HG02678 (cell line): ENCODE measurements at regions not wholly inside any gene's neighbourhood (a gene's known extent, or its start where the extent isn't known, plus 50 kb on each side); places are given as distances from the start of the nearest gene placed in this dataset.

ENCODE experiments used
- ATAC-seq: cut with Tn5 transposase; IDR thresholded peaks from one replicate; pipeline ENCODE4 v1.9.1; 2021; ENCODE audit warnings: mild to moderate bottlenecking, moderate library complexity; ENCODE audit not compliant: unreplicated experiment

GRCh38 chr15:88322461-88322860 is 65.9 kb upstream of the NTRK3 start:
- ATAC-seq = no peak

- no peak for ATAC-seq
These were observed 64.7 kb upstream of the NTRK3 start for GRCh38 chr15:88321271-88321670.

GRCh38 chr15:88316586-88316985 is 60.0 kb upstream of the NTRK3 start:
- ATAC-seq = no peak

- no peak for ATAC-seq
These were observed 58.8 kb upstream of the NTRK3 start for GRCh38 chr15:88315221-88315878.

- no peak for ATAC-seq
These were observed 56.5 kb upstream of the NTRK3 start for GRCh38 chr15:88312941-88313579.

- ATAC-seq = no peak
These were observed 52.8 kb upstream of the NTRK3 start for GRCh38 chr15:88309363-88309762.

GRCh38 chr15:88307344-88307743 is 50.8 kb upstream of the NTRK3 start:
- no peak for ATAC-seq
